Activated T-cell treated with anti-CD3 and anti-CD28 coated beads, Interleukin-2, amount 50 U/mL, for 48 hours (primary cell): ENCODE measurements at regions not wholly inside any gene's neighbourhood (a gene's known extent, or its start where the extent isn't known, plus 50 kb on each side); places are given as distances from the start of the nearest gene placed in this dataset.

ENCODE experiments used
- DNase-seq, 2 experiments: peaks; one replicate each; pipeline ENCODE4 v3.0.0-alpha.2; 2020

- DNase-seq: no peak
Observed at GRCh38 chr6:88380083-88380482, 213.9 kb upstream of the CNR1 start.

- DNase-seq: no peak
Observed at GRCh38 chr6:88378639-88379038, 212.5 kb upstream of the CNR1 start.

- DNase-seq: no peak
Observed at GRCh38 chr6:88377976-88378568, 211.9 kb upstream of the CNR1 start.

GRCh38 chr6:88376768-88377387 is 210.7 kb upstream of the CNR1 start:
- DNase-seq: no peak

GRCh38 chr6:88376197-88376596 is 210.1 kb upstream of the CNR1 start:
- DNase-seq: no peak

- DNase-seq: no peak
Observed at GRCh38 chr6:88374553-88374952, 208.4 kb upstream of the CNR1 start.

- no peak for DNase-seq
Observed at GRCh38 chr6:88371480-88371879, 205.3 kb upstream of the CNR1 start.

- DNase-seq: no peak
Observed at GRCh38 chr6:88370127-88370710, 204.1 kb upstream of the CNR1 start.

- no peak for DNase-seq
Observed at GRCh38 chr6:88369262-88369661, 203.1 kb upstream of the CNR1 start.

GRCh38 chr6:88368071-88368787 is 202.1 kb upstream of the CNR1 start:
- DNase-seq: no peak

GRCh38 chr6:88367248-88367647 is 201.1 kb upstream of the CNR1 start:
- DNase-seq: no peak

- no peak for DNase-seq
Observed at GRCh38 chr6:88366672-88367071, 200.5 kb upstream of the CNR1 start.

- DNase-seq: no peak
Observed at GRCh38 chr6:88365656-88366055, 199.5 kb upstream of the CNR1 start.

GRCh38 chr6:88365230-88365629 is 199.1 kb upstream of the CNR1 start:
- no peak for DNase-seq

- DNase-seq: no peak
Observed at GRCh38 chr6:88361754-88362153, 195.6 kb upstream of the CNR1 start.

GRCh38 chr6:88361298-88361697 is 195.2 kb upstream of the CNR1 start:
- DNase-seq: no peak

- no peak for DNase-seq
Observed at GRCh38 chr6:88360203-88360797, 194.2 kb upstream of the CNR1 start.

GRCh38 chr6:88359530-88360202 is 193.5 kb upstream of the CNR1 start:
- no peak for DNase-seq

GRCh38 chr6:88358846-88359245 is 192.7 kb upstream of the CNR1 start:
- no peak for DNase-seq

GRCh38 chr6:88349511-88349910 is 183.4 kb upstream of the CNR1 start:
- DNase-seq: no peak

GRCh38 chr6:88342336-88342735 is 176.2 kb upstream of the CNR1 start:
- no peak for DNase-seq

GRCh38 chr6:88339761-88340160 is 173.6 kb upstream of the CNR1 start:
- no peak for DNase-seq

- no peak for DNase-seq
Observed at GRCh38 chr6:88321306-88321705, 155.2 kb upstream of the CNR1 start.
